NCI-H2029 treated with DMSO at 0.1 percent for 48 hours (cell line): ENCODE measurements at regions not wholly inside any gene's neighbourhood (a gene's known extent, or its start where the extent isn't known, plus 50 kb on each side); places are given as distances from the start of the nearest gene placed in this dataset.

Experiments used
- DNase-seq: peaks from one replicate; lab custom pipeline; 2025; lab: John Stamatoyannopoulos, UW

- no peak for DNase-seq
These were observed 402.1 kb upstream of the CHD6 start for GRCh38 chr20:42020316-42020715.

GRCh38 chr20:42018979-42019378 is 400.8 kb upstream of the CHD6 start:
- no peak for DNase-seq

- no peak for DNase-seq
These were observed 391.9 kb upstream of the CHD6 start for GRCh38 chr20:42010090-42010489.

GRCh38 chr20:42007251-42007650 is 389.1 kb upstream of the CHD6 start:
- no peak for DNase-seq

- DNase-seq, result no peak
These were observed 387.0 kb upstream of the CHD6 start for GRCh38 chr20:42005211-42005610.

- DNase-seq, result no peak
These were observed 385.2 kb upstream of the CHD6 start for GRCh38 chr20:42003380-42003779.

GRCh38 chr20:41998539-41999341 is 380.6 kb upstream of the CHD6 start:
- DNase-seq, result no peak

GRCh38 chr20:41996951-41997350 is 378.8 kb upstream of the CHD6 start:
- DNase-seq, result no peak

- no peak for DNase-seq
These were observed 374.3 kb upstream of the CHD6 start for GRCh38 chr20:41992481-41992880.

- no peak for DNase-seq
These were observed 373.2 kb upstream of the CHD6 start for GRCh38 chr20:41991412-41991811.

- no peak for DNase-seq
These were observed 371.9 kb upstream of the CHD6 start for GRCh38 chr20:41989935-41990635.

GRCh38 chr20:41989039-41989679 is 371.0 kb upstream of the CHD6 start:
- no peak for DNase-seq

GRCh38 chr20:41984031-41984430 is 365.9 kb upstream of the CHD6 start:
- DNase-seq, result no peak

GRCh38 chr20:41983159-41983558 is 365.0 kb upstream of the CHD6 start:
- DNase-seq, result no peak

GRCh38 chr20:41981746-41982145 is 363.6 kb upstream of the CHD6 start:
- DNase-seq, result no peak

- DNase-seq, result no peak
These were observed 360.7 kb upstream of the CHD6 start for GRCh38 chr20:41978875-41979274.

GRCh38 chr20:41978246-41978790 is 360.1 kb upstream of the CHD6 start:
- DNase-seq, result no peak

- no peak for DNase-seq
These were observed 351.5 kb upstream of the CHD6 start for GRCh38 chr20:41969656-41970055.

- no peak for DNase-seq
These were observed 342.0 kb upstream of the CHD6 start for GRCh38 chr20:41960166-41960565.

- DNase-seq, result no peak
These were observed 340.2 kb upstream of the CHD6 start for GRCh38 chr20:41958391-41958790.

GRCh38 chr20:41956338-41957074 is 338.3 kb upstream of the CHD6 start:
- peak; percentile 10 for DNase-seq

- DNase-seq, result no peak
These were observed 334.0 kb upstream of the CHD6 start for GRCh38 chr20:41952166-41952565.
